ENCODE measurements at regions not wholly inside any gene's neighbourhood (a gene's known extent, or its start where the extent isn't known, plus 50 kb on each side); places are given as distances from the start of the nearest gene placed in this dataset.
A peak's percentile ranks its signal among the peaks of the same experiment; 100 is the strongest.

DNA sequence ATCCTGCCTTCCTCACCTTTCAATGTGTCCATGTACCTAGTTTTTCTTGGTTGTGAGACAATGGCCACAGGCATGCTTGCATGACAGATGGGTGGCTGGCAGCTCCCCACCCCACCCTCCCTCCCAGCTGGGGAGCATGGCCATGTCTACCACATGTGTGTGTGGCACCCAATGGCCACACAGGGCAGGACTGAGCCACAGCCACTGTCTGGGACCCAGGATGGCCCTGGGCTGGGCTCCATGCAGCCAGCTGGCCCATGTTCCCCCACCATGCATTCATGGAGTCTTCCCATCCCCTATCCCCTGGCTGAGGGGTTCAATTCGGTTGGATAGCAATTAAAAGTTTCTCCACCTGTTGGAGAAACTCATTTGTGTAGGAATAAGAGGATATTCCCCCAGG, 566.0 kb upstream of the USP15 start:
- ATAC-seq (ENCODE audit: low FRiP score in 2 of 2), result no peak
- H3K27ac ChIP-seq, result no peak overlapping the region
- 50 to 64% methylated on average over 1 of the region's 1 CpG for WGBS, 2 donors
- H3K4me3 ChIP-seq, result no peak overlapping the region
- no peaks in the 10 kb centered on the region for H3K4me1 ChIP-seq
- peak in 1 of 2 donors; percentile 22 for DNase-seq
- no peak for TF ChIP-seq EP300 (IDR thresholded peaks at IDR 0.05)
- TF ChIP-seq CTCF (IDR thresholded peaks at IDR 0.05), result no peak
- no peak for TF ChIP-seq POLR2A (IDR thresholded peaks at IDR 0.05)
- TF ChIP-seq POLR2AphosphoS5 (IDR thresholded peaks at IDR 0.05), result no peak
- H3K36me3 ChIP-seq, result no peaks in the 10 kb centered on the region
- no peaks in the 10 kb centered on the region for H3K27me3 ChIP-seq
- H3K9me3 ChIP-seq, result peaks cover 3 to 35% (median 9%) of the 10 kb centered on the region in 4 donors

DNA sequence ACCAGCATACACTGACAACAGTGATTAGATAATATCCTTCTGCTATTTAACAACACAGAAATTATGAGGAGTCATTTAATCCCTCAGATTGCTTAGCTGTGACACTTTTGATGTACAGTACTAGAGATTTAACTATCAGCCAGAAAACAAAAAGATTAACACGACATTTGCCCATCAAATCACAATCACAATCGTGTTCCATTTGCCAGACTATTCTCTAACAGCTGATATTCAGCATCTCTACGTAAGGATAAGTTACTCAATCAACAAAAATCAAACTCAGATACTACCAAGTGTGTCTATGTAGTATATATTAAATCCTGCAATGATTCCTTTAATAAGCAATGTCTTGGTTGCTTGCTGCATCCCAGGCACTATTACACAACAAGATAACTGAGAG, 558.7 kb upstream of the USP15 start:
- no peaks in the 10 kb centered on the region for H3K36me3 ChIP-seq
- no peaks in the 10 kb centered on the region for H3K4me1 ChIP-seq
- no peak overlapping the region for H3K27ac ChIP-seq
- H3K9me3 ChIP-seq, result peaks cover 0 to 18% (median 4%) of the 10 kb centered on the region in 4 donors
- no peaks in the 10 kb centered on the region for H3K27me3 ChIP-seq
- DNase-seq (no peak), ATAC-seq (ENCODE audit: low FRiP score in 2 of 2) (no peak)
- H3K4me3 ChIP-seq, result no peak overlapping the region
- TF ChIP-seq EP300 (IDR thresholded peaks at IDR 0.05) (no peak), CTCF (IDR thresholded peaks at IDR 0.05) (no peak), POLR2AphosphoS5 (IDR thresholded peaks at IDR 0.05) (no peak), POLR2A (IDR thresholded peaks at IDR 0.05) (no peak)
- WGBS, 2 donors, result 78 to 79% methylated on average over 3 of the region's 3 CpGs

DNA sequence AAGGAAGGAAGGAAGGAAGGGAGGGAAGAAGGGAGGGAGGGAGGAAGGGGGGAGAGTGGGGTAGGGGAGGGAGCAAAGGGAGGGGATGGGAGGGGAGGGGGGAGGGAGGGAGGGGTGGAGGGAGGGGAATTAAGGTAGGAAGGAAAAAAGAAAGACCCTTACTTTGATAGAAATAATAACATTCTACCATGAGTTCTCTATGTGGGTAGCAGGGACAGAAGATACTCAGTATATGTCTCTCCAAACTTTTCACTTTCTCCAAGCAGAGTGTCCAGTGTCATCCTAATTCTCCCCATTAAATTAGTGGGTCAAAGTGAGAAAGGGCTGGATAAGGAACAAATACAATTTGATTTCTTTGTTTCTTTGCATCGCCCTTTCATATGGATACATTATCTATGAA, 553.4 kb upstream of the USP15 start:
- Histone ChIP-seq H3K9me3 (no peaks in the 10 kb centered on the region), H3K27ac (no peak overlapping the region), H3K4me1 (no peaks in the 10 kb centered on the region), H3K36me3 (no peaks in the 10 kb centered on the region), H3K27me3 (no peaks in the 10 kb centered on the region), H3K4me3 (no peak overlapping the region)
- no peak for DNase-seq
- TF ChIP-seq POLR2AphosphoS5 (IDR thresholded peaks at IDR 0.05), result no peak
- TF ChIP-seq CTCF (IDR thresholded peaks at IDR 0.05), result no peak
- no peak for TF ChIP-seq EP300 (IDR thresholded peaks at IDR 0.05)
- TF ChIP-seq POLR2A (IDR thresholded peaks at IDR 0.05), result no peak
- ATAC-seq (ENCODE audit: low FRiP score in 2 of 2), result no peak
- 94 to 96% methylated on average over 1 of the region's 1 CpG for WGBS, 2 donors

DNA sequence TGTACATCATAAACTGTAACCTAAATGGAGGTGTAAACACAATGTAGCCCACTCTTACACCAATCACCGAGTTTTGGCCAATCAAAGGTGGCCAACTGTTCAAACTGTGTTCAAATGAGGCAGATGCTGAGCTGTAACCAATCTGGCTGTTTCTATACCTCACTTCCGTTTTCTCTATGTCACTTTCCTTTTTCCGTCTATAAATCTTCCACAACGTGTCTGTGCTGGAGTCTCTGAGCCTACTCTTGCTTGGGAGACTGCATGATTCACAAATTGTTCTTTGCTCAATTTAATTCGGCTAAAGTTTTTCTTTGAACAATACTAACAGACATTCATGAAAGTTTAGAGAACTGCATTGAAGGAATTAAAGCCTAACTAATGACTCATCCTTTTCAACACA, 547.1 kb upstream of the USP15 start:
- no peaks in the 10 kb centered on the region for H3K4me1 ChIP-seq
- H3K36me3 ChIP-seq, result no peaks in the 10 kb centered on the region
- no peaks in the 10 kb centered on the region for H3K9me3 ChIP-seq
- no peak overlapping the region for H3K4me3 ChIP-seq
- H3K27ac ChIP-seq, result no peak overlapping the region
- DNase-seq (no peak), ATAC-seq (ENCODE audit: low FRiP score in 2 of 2) (no peak)
- TF ChIP-seq CTCF (IDR thresholded peaks at IDR 0.05), result no peak
- TF ChIP-seq POLR2A (IDR thresholded peaks at IDR 0.05), result no peak
- no peak for TF ChIP-seq POLR2AphosphoS5 (IDR thresholded peaks at IDR 0.05)
- no peaks in the 10 kb centered on the region for H3K27me3 ChIP-seq
- WGBS, 2 donors, result 65 to 82% methylated on average over 5 of the region's 5 CpGs

DNA sequence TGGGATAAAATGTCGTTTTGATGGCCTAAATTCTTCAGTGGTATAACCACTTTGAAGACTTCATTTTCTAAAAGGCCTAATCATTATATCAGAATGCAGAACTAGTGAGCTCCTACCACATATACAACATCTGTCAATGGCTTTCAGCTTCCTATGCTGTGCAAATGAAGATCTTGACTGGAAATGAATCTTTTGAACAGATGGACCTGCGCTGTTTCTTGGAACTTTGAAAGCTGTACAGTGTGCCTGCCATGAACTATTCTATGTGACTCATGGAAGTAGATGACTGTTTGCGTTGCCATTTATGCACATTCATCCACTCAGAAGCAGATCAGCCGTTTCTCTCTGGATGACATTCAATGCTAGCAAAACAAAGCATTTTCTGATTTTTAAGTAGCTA, 542.2 kb upstream of the USP15 start:
- ATAC-seq (ENCODE audit: low FRiP score in 2 of 2), result no peak
- no peak for TF ChIP-seq EP300 (IDR thresholded peaks at IDR 0.05)
- no peak for TF ChIP-seq POLR2AphosphoS5 (IDR thresholded peaks at IDR 0.05)
- TF ChIP-seq CTCF (IDR thresholded peaks at IDR 0.05), result no peak
- no peak for TF ChIP-seq POLR2A (IDR thresholded peaks at IDR 0.05)
- WGBS, 2 donors, result 80 to 85% methylated on average over 4 of the region's 4 CpGs
- no peaks in the 10 kb centered on the region for H3K4me1 ChIP-seq
- H3K9me3 ChIP-seq, result no peaks in the 10 kb centered on the region
- H3K4me3 ChIP-seq, result no peak overlapping the region
- H3K27me3 ChIP-seq, result no peaks in the 10 kb centered on the region
- H3K27ac ChIP-seq, result no peak overlapping the region
- H3K36me3 ChIP-seq, result no peaks in the 10 kb centered on the region
- no peak for DNase-seq
